PC-3 (cell line): ENCODE measurements at regions not wholly inside any gene's neighbourhood (a gene's known extent, or its start where the extent isn't known, plus 50 kb on each side); places are given as distances from the start of the nearest gene placed in this dataset.
"Not testable (repeated sequence)": the region's sequence is repeated elsewhere in the genome, so short reads cannot be mapped to it uniquely, and the experiment has no call there.

Experiments
- CTCF ChIP-seq: fragments of 300-600 bp; sonication (generic); conservative IDR thresholded peaks from 2 replicates; pipeline ENCODE4 v1.5.1; 2017; ENCODE audit warnings: antibody characterized with exemption, low read depth, mild to moderate bottlenecking, low read length
- EZH2 ChIP-seq: fragments of 300-600 bp; sonication (generic); IDR thresholded peaks from one replicate; pipeline ENCODE4 v1.6.1; 2017; ENCODE audit warnings: antibody characterized with exemption, mild to moderate bottlenecking, low read length; ENCODE audit not compliant: unreplicated experiment

DNA sequence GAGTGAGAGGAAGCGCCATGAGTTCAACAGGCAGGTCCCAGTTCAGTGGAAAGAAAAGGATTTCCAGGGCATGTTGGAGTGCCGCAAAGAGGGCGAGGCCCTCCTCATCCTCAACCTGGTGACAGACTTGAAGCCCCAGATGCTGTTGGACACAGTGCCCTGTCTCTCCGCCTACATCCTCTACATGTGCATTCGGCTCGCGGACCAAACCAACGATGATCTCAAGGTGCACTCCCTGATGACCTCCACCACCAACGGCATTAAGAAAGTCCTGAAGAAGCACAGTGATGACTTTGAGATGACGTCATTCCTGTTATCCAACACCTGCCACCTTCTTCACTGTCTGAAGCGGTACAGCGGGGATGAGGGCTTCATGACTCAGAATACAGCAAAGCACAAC lies 1667.4 kb downstream of the SPATA31A7 start:
- not testable (repeated sequence) for TF ChIP-seq CTCF, EZH2
